ENCODE measurements at regions not wholly inside any gene's neighbourhood (a gene's known extent, or its start where the extent isn't known, plus 50 kb on each side); places are given as distances from the start of the nearest gene placed in this dataset.

DNA sequence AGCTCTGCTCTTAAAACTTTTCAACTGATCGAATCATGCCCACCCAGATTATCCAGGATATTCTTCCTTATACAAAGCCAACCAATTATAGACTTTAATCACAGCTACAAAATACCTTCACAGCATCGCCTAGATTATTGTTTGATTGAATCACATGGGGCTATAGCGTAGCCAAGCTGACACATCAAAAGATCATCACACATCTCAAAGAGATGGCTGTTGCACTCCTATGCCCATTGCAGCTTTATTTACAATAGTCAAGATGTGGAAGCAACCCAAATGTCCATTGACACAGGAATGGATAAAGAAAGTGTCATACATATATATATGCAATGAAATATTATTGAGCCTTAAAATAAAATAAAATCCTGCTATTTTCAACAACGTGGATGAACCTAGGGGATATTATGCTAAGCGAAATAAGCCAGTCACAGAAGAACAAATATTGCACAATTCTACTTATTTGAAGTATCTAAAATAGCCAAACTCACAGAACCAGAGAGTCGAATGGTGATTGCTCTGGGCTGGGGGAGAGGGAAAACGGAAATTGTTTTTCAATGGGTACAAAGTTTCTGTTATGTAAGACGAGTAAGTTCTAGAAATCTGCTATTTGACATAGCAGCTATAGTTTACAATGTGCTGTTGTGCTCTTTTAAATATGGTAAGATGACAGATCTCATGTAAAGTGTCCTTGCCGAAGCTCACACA, 60.9 kb upstream of the ERCC4 start:
- no peak for ATAC-seq (ENCODE audit: low read depth)
- intact Hi-C loops (cut with micrococcal nuclease): no loop called here
- CTCF ChIA-PET: no interaction called here
- Mint-ChIP-seq H3K4me1 (no peaks in the 10 kb centered on the region), H3K27me3 (peaks cover 13% of the 10 kb centered on the region), H3K27ac (no peak overlapping the region), H3K9me3 (peaks cover 8% of the 10 kb centered on the region), H3K4me3 (no peak overlapping the region), H3K36me3 (ENCODE audit: low read depth) (no peaks in the 10 kb centered on the region)
- POLR2A ChIA-PET: no interaction called here
- TF ChIP-seq, protein P1, sequence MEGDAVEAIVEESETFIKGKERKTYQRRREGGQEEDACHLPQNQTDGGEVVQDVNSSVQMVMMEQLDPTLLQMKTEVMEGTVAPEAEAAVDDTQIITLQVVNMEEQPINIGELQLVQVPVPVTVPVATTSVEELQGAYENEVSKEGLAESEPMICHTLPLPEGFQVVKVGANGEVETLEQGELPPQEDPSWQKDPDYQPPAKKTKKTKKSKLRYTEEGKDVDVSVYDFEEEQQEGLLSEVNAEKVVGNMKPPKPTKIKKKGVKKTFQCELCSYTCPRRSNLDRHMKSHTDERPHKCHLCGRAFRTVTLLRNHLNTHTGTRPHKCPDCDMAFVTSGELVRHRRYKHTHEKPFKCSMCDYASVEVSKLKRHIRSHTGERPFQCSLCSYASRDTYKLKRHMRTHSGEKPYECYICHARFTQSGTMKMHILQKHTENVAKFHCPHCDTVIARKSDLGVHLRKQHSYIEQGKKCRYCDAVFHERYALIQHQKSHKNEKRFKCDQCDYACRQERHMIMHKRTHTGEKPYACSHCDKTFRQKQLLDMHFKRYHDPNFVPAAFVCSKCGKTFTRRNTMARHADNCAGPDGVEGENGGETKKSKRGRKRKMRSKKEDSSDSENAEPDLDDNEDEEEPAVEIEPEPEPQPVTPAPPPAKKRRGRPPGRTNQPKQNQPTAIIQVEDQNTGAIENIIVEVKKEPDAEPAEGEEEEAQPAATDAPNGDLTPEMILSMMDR (IDR thresholded peaks at IDR 0.05): no peak
- DNase-seq: no peak

DNA sequence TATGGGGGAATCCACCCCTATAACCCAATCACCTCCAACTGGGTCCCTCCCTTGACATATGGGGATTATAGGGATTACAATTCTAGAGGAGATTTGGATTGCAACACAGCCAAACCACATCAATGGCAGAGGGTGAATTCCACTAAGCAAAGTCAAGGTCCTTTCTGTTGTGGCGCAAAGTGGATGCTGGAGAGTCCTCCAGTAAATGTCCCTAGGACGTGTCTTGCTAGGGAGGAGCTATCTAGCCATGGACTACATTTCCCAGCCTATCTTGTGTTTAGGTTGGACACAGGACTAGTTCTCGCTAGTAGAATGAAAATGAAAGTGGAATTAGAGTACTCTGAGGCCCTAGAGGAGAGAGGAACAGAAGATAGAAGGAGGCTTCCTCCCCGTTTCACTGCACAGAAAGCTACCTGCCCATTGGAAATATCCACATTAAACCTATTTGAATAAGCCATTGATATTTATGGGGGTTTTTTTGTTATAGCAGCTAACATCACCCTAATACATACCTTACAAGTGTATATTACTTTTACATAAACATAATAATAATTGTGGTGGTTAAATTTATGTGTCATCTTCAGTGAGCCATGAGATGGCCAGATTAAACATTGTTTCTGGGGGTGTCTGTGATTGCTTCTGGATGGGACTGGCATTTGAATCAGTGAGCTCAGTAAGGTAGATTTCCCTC, 56.7 kb upstream of the ERCC4 start:
- TF ChIP-seq, protein P1 (IDR thresholded peaks at IDR 0.05): no peak
- no peak for ATAC-seq (ENCODE audit: low read depth)
- ChIA-PET CTCF (interaction anchor here (1.4 kb wide), 1 partner anchor 11 kb away, joined by 4 read pairs; no protein-coding TSS in a partner anchor), POLR2A (no interaction called here)
- Mint-ChIP-seq H3K4me3 (no peak overlapping the region), H3K27ac (no peak overlapping the region), H3K36me3 (ENCODE audit: low read depth) (no peaks in the 10 kb centered on the region), H3K27me3 (peaks cover 6% of the 10 kb centered on the region), H3K4me1 (peaks cover 5% of the 10 kb centered on the region), H3K9me3 (peaks cover 15% of the 10 kb centered on the region)
- DNase-seq: no peak
- intact Hi-C loops (cut with micrococcal nuclease): no loop called here

DNA sequence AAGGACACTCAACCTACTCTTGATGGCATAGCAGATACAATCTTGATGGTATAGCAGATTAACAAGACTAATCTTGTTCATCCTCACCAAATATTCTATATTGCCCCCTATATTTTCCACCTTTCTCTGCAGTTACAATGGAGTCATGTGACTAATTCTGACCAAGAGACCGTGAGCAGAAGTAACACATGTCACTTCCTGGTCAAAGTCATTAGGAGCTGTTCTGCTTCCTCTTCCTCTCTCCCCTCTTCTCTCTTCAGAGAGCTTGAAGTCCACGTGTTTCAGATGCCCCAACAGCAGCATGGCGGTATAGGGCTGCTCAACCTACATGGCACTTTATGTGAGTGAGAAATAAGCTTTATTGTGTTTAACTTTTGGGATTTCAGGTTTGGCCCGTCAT, 55.3 kb upstream of the ERCC4 start:
- H3K27ac Mint-ChIP-seq: no peak overlapping the region
- peaks cover 12% of the 10 kb centered on the region for H3K27me3 Mint-ChIP-seq
- TF ChIP-seq, protein P1 (IDR thresholded peaks at IDR 0.05): no peak
- peaks cover 5% of the 10 kb centered on the region for H3K4me1 Mint-ChIP-seq
- no peak for DNase-seq
- ChIA-PET POLR2A (interaction anchor here (0.8 kb wide), 1 partner anchor 27 kb away, joined by 9 read pairs; no protein-coding TSS in a partner anchor), CTCF (interaction anchor here (1.4 kb wide), 1 partner anchor 9 kb away, joined by 4 read pairs; no protein-coding TSS in a partner anchor)
- no peak for ATAC-seq (ENCODE audit: low read depth)
- peaks cover 15% of the 10 kb centered on the region for H3K9me3 Mint-ChIP-seq
- H3K4me3 Mint-ChIP-seq: no peak overlapping the region
- no peaks in the 10 kb centered on the region for H3K36me3 Mint-ChIP-seq (ENCODE audit: low read depth)
- intact Hi-C loops (cut with micrococcal nuclease): no loop called here

DNA sequence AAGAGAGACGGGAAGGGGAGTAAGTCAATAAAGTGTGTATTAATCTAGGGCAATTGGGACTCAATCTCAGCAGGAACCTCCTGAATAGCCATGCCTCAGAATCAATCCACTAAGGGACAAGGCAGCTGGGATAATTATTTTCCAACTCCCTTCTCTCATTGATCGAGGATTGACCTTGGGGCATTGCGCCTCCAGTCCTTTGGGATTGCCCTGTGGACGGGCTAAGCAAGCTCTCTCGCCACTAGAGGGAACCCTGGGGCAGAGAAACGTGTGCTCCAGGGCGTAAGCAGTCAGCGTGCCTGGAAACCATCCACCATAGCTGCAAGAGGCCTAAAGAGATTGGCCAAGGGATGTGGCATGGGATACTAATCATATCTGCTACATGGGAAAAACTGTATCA, 53.9 kb upstream of the ERCC4 start:
- Mint-ChIP-seq H3K4me3 (no peak overlapping the region), H3K27me3 (peaks cover 17% of the 10 kb centered on the region), H3K27ac (no peak overlapping the region), H3K9me3 (peaks cover 15% of the 10 kb centered on the region), H3K36me3 (ENCODE audit: low read depth) (no peaks in the 10 kb centered on the region), H3K4me1 (peaks cover 5% of the 10 kb centered on the region)
- ATAC-seq (ENCODE audit: low read depth) (no peak), DNase-seq (no peak)
- CTCF ChIA-PET: no interaction called here
- TF ChIP-seq, protein P1 (IDR thresholded peaks at IDR 0.05): no peak
- POLR2A ChIA-PET: no interaction called here
- intact Hi-C loops (cut with micrococcal nuclease): no loop called here

All from activated B cell treated with CpG ODN at 0.5 μM for 24 hours (primary cell).